ENCODE measurements at regions not wholly inside any gene's neighbourhood (a gene's known extent, or its start where the extent isn't known, plus 50 kb on each side); places are given as distances from the start of the nearest gene placed in this dataset.

DNA sequence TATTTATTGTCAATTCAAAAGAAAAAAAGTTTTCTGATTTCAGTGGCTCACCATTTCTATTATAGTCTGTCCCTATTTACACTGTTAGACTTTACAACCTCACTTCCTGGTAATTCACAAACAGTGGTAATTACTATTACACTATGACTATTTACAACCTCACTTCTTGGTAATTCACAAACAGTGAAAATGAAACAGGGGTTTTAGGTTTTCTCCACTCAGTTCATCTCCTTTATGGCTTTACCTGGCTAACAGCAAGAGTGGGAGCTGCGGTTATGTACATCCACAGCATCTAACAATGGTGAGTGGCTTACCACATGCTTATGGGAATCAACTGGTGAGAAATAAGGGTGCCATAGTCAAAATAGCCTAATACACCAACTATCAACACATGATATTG lies 166.4 kb downstream of the CASP12 start:
- Mint-ChIP-seq H3K27ac (ENCODE audit: unreplicated experiment) (no peak overlapping the region), H3K9me3 (ENCODE audit: unreplicated experiment) (no peaks in the 10 kb centered on the region), H3K36me3 (ENCODE audit: low read depth, unreplicated experiment) (no peaks in the 10 kb centered on the region), H3K27me3 (ENCODE audit: low read depth, unreplicated experiment) (no peaks in the 10 kb centered on the region), H3K4me3 (ENCODE audit: unreplicated experiment) (no peak overlapping the region), H3K4me1 (ENCODE audit: low read depth, unreplicated experiment) (no peaks in the 10 kb centered on the region)
- H3K4me1 ChIP-seq (ENCODE audit: insufficient read depth, low read length): no peaks in the 10 kb centered on the region
- no peak for TF ChIP-seq EZH2 (IDR thresholded peaks at IDR 0.05; ENCODE audit: insufficient read depth, low read length)
- TF ChIP-seq, protein P1, sequence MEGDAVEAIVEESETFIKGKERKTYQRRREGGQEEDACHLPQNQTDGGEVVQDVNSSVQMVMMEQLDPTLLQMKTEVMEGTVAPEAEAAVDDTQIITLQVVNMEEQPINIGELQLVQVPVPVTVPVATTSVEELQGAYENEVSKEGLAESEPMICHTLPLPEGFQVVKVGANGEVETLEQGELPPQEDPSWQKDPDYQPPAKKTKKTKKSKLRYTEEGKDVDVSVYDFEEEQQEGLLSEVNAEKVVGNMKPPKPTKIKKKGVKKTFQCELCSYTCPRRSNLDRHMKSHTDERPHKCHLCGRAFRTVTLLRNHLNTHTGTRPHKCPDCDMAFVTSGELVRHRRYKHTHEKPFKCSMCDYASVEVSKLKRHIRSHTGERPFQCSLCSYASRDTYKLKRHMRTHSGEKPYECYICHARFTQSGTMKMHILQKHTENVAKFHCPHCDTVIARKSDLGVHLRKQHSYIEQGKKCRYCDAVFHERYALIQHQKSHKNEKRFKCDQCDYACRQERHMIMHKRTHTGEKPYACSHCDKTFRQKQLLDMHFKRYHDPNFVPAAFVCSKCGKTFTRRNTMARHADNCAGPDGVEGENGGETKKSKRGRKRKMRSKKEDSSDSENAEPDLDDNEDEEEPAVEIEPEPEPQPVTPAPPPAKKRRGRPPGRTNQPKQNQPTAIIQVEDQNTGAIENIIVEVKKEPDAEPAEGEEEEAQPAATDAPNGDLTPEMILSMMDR (IDR thresholded peaks at IDR 0.05; ENCODE audit: insufficient read depth, low read depth, low read length): no peak
- H3K9me3 ChIP-seq (ENCODE audit: insufficient read depth, low read depth, low read length): no peaks in the 10 kb centered on the region
- no peak overlapping the region for H3K27ac ChIP-seq (ENCODE audit: low read depth, low read length)
- no peak for FAIRE-seq
- DNase-seq (ENCODE audit: low read depth): no peak
- H4K20me1 ChIP-seq (ENCODE audit: insufficient read depth, low read length): no peaks in the 10 kb centered on the region
- H3K4me3 ChIP-seq (ENCODE audit: insufficient read depth, low read depth, low read length): no peak overlapping the region
- H3K27me3 ChIP-seq (ENCODE audit: insufficient read depth, low read length): no peaks in the 10 kb centered on the region
- no peak overlapping the region for H3K4me2 ChIP-seq (ENCODE audit: low read length)
- no peaks in the 10 kb centered on the region for H3K36me3 ChIP-seq (ENCODE audit: insufficient read depth, low read length)
- no peaks in the 10 kb centered on the region for H3K79me2 ChIP-seq (ENCODE audit: insufficient read depth, low read length)
- no peak overlapping the region for H2AFZ ChIP-seq (ENCODE audit: low read depth, low read length)
- H3K9ac ChIP-seq (ENCODE audit: low read length): no peak overlapping the region

DNA sequence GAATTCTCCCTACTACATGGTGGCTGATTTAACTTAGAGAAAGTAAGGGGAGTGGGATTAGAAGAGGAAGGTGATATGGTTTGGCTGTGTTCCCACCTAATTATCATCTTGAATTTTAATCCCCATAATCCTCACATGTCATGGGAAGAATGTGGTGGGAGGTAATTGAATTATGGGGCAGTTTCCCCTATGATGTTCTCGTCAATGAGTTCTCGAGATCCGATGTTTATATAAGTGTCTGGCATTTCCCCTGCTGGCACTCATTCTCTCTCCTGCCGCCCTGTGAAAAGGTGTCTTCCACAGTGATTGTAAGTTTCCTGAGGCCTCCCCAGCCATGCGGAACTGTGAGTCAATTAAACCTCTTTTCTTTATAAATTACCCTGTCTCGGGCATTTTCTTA lies 169.3 kb downstream of the CASP12 start:
- DNase-seq (ENCODE audit: low read depth) (no peak), FAIRE-seq (no peak)
- Histone ChIP-seq H4K20me1 (ENCODE audit: insufficient read depth, low read length) (no peaks in the 10 kb centered on the region), H3K9me3 (ENCODE audit: insufficient read depth, low read depth, low read length) (no peaks in the 10 kb centered on the region), H3K4me1 (ENCODE audit: insufficient read depth, low read length) (no peaks in the 10 kb centered on the region), H3K36me3 (ENCODE audit: insufficient read depth, low read length) (no peaks in the 10 kb centered on the region), H3K9ac (ENCODE audit: low read length) (no peak overlapping the region), H3K79me2 (ENCODE audit: insufficient read depth, low read length) (no peaks in the 10 kb centered on the region), H3K4me2 (ENCODE audit: low read length) (no peak overlapping the region), H3K27me3 (ENCODE audit: insufficient read depth, low read length) (no peaks in the 10 kb centered on the region), H3K4me3 (ENCODE audit: insufficient read depth, low read depth, low read length) (no peak overlapping the region), H2AFZ (ENCODE audit: low read depth, low read length) (no peak overlapping the region), H3K27ac (ENCODE audit: low read depth, low read length) (no peak overlapping the region)
- Mint-ChIP-seq H3K36me3 (ENCODE audit: low read depth, unreplicated experiment) (no peaks in the 10 kb centered on the region), H3K9me3 (ENCODE audit: unreplicated experiment) (no peaks in the 10 kb centered on the region), H3K4me1 (ENCODE audit: low read depth, unreplicated experiment) (no peaks in the 10 kb centered on the region), H3K27me3 (ENCODE audit: low read depth, unreplicated experiment) (no peaks in the 10 kb centered on the region), H3K4me3 (ENCODE audit: unreplicated experiment) (no peak overlapping the region), H3K27ac (ENCODE audit: unreplicated experiment) (no peak overlapping the region)
- TF ChIP-seq, protein P1 (IDR thresholded peaks at IDR 0.05; ENCODE audit: insufficient read depth, low read depth, low read length): no peak
- TF ChIP-seq EZH2 (IDR thresholded peaks at IDR 0.05; ENCODE audit: insufficient read depth, low read length): no peak

DNA sequence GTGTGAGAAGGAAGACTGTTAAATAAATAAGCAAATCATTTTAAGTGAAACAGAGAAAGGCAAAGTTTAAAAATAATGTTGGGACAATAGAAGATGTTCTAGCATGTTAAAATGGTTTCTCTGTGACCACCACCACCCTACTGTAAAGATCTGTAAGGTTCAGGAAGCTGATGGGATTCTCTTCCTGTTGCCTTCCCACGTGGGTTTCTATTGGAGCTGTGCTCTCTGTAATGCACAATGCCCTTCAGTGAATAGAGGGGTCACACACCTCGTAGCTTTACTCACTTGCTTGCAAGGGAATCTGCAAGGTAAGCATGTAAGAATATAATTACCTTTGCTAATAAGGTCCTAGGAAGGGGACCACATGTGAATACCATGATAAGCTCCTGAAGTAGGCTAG lies 170.5 kb downstream of the CASP12 start:
- no peaks in the 10 kb centered on the region for H4K20me1 ChIP-seq (ENCODE audit: insufficient read depth, low read length)
- H2AFZ ChIP-seq (ENCODE audit: low read depth, low read length): peak overlapping the region; percentile 46
- no peaks in the 10 kb centered on the region for H3K36me3 Mint-ChIP-seq (ENCODE audit: low read depth, unreplicated experiment)
- no peaks in the 10 kb centered on the region for H3K27me3 Mint-ChIP-seq (ENCODE audit: low read depth, unreplicated experiment)
- no peak overlapping the region for H3K27ac Mint-ChIP-seq (ENCODE audit: unreplicated experiment)
- no peak overlapping the region for H3K4me3 ChIP-seq (ENCODE audit: insufficient read depth, low read depth, low read length)
- no peak for FAIRE-seq
- no peaks in the 10 kb centered on the region for H3K79me2 ChIP-seq (ENCODE audit: insufficient read depth, low read length)
- H3K27me3 ChIP-seq (ENCODE audit: insufficient read depth, low read length): no peaks in the 10 kb centered on the region
- no peaks in the 10 kb centered on the region for H3K4me1 Mint-ChIP-seq (ENCODE audit: low read depth, unreplicated experiment)
- no peaks in the 10 kb centered on the region for H3K4me1 ChIP-seq (ENCODE audit: insufficient read depth, low read length)
- H3K4me3 Mint-ChIP-seq (ENCODE audit: unreplicated experiment): no peak overlapping the region
- DNase-seq (ENCODE audit: low read depth): no peak
- TF ChIP-seq EZH2 (IDR thresholded peaks at IDR 0.05; ENCODE audit: insufficient read depth, low read length): no peak
- TF ChIP-seq, protein P1 (IDR thresholded peaks at IDR 0.05; ENCODE audit: insufficient read depth, low read depth, low read length): no peak
- no peaks in the 10 kb centered on the region for H3K36me3 ChIP-seq (ENCODE audit: insufficient read depth, low read length)
- H3K9ac ChIP-seq (ENCODE audit: low read length): no peak overlapping the region
- H3K9me3 ChIP-seq (ENCODE audit: insufficient read depth, low read depth, low read length): no peaks in the 10 kb centered on the region
- H3K4me2 ChIP-seq (ENCODE audit: low read length): no peak overlapping the region
- H3K9me3 Mint-ChIP-seq (ENCODE audit: unreplicated experiment): no peaks in the 10 kb centered on the region
- H3K27ac ChIP-seq (ENCODE audit: low read depth, low read length): no peak overlapping the region
